ENCODE measurements at regions not wholly inside any gene's neighbourhood (a gene's known extent, or its start where the extent isn't known, plus 50 kb on each side); places are given as distances from the start of the nearest gene placed in this dataset.

DNA sequence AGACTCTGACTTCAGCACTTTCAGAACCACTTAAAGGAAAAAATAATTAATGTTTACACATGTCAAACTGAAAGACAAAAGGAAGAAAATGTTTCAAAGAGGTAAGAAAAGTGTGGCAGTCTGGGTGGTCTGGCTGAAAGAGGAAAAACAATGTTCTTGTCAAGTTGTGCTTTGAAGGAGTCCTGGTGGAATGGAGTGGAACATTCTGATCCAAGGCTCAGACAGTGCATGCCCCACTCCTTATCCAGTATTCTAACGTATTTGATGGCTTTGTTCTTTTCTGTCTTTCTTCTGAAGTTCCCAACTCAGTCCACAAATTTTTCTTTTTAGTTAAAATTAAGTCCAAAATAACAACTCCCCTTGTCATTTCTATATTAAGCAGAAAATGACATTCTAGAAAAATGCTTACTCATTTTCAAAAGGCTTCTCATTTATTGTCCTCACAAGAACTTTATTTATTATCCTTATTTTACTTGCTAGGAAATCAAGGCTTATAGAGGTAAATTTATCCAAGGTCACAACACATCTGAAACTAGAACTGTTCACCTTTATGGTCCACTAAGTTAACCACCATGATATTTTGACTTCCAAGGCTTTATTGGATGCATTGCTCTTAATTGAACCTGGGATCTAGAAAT, 121.7 kb upstream of the NAP1L1 start:
- TF ChIP-seq, protein P1, sequence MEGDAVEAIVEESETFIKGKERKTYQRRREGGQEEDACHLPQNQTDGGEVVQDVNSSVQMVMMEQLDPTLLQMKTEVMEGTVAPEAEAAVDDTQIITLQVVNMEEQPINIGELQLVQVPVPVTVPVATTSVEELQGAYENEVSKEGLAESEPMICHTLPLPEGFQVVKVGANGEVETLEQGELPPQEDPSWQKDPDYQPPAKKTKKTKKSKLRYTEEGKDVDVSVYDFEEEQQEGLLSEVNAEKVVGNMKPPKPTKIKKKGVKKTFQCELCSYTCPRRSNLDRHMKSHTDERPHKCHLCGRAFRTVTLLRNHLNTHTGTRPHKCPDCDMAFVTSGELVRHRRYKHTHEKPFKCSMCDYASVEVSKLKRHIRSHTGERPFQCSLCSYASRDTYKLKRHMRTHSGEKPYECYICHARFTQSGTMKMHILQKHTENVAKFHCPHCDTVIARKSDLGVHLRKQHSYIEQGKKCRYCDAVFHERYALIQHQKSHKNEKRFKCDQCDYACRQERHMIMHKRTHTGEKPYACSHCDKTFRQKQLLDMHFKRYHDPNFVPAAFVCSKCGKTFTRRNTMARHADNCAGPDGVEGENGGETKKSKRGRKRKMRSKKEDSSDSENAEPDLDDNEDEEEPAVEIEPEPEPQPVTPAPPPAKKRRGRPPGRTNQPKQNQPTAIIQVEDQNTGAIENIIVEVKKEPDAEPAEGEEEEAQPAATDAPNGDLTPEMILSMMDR (IDR thresholded peaks at IDR 0.05): no peak
- TF ChIP-seq POLR2A (IDR thresholded peaks at IDR 0.05): no peak

Data from lower leg skin (tissue), 3 donors.